ENCODE measurements at regions not wholly inside any gene's neighbourhood (a gene's known extent, or its start where the extent isn't known, plus 50 kb on each side); places are given as distances from the start of the nearest gene placed in this dataset.
"Not testable (repeated sequence)": the region's sequence is repeated elsewhere in the genome, so short reads cannot be mapped to it uniquely, and the experiment has no call there.

DNA sequence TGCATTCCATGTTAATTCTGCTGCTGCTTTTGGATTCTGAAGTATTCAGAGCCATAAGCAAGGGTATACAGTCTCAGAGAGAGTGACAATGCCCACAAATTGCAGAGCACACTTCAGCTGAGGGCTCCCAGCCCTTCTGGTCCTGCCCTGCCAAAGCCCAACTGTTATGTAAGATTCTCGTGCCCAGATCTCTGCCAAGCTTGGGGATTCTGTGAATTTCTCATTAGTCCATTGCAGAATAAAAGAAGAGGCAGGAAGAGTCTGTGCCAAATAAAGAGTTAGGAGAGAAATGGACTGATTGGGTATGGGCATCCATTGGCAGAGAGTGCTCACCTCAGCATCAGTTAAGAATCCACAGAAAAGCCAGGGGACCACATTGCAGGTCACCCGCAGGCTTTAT is 112.0 kb upstream of the PNPT1 start:
- intact Hi-C loops (cut with DNase I; ENCODE audit: low total_unique reads), result no loop called here
- no peak for DNase-seq
- Histone ChIP-seq H3K9me3 (no peaks in the 10 kb centered on the region), H3K4me3 (no peak overlapping the region), H3K27me3 (replicated peaks in 1 of 7) (no peaks in the 10 kb centered on the region), H3K27ac (no peak overlapping the region), H3K4me1 (no peaks in the 10 kb centered on the region), H3K36me3 (no peaks in the 10 kb centered on the region)
- no peak for TF ChIP-seq POLR2A (IDR thresholded peaks at IDR 0.05)
- TF ChIP-seq, protein P1, sequence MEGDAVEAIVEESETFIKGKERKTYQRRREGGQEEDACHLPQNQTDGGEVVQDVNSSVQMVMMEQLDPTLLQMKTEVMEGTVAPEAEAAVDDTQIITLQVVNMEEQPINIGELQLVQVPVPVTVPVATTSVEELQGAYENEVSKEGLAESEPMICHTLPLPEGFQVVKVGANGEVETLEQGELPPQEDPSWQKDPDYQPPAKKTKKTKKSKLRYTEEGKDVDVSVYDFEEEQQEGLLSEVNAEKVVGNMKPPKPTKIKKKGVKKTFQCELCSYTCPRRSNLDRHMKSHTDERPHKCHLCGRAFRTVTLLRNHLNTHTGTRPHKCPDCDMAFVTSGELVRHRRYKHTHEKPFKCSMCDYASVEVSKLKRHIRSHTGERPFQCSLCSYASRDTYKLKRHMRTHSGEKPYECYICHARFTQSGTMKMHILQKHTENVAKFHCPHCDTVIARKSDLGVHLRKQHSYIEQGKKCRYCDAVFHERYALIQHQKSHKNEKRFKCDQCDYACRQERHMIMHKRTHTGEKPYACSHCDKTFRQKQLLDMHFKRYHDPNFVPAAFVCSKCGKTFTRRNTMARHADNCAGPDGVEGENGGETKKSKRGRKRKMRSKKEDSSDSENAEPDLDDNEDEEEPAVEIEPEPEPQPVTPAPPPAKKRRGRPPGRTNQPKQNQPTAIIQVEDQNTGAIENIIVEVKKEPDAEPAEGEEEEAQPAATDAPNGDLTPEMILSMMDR (IDR thresholded peaks at IDR 0.05 in 8 of 11, conservative IDR thresholded peaks at IDR 0.05 in 3 of 11), result no peak
- 38 to 79% (median 69%) methylated on average over 2 of the region's 2 CpGs for WGBS, 5 donors

DNA sequence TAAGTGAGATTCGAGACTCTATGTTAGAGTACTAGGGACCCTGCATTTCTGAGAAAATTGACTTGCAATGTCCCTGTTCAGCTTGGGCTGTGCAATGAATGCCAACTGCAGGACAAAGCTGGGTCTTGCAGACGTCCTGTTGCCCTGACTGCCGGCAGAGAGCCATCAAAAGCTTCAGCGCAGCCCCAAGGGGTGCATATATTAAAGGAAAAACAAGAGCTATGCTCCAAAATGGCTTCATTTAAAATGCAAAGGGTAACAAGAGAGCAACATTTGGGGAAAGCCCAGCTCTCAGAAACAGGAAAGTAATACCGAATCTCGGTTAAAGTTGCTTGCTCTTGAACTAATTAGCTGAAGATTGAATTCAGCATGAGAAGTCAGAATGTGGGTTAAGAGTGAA is 110.9 kb upstream of the PNPT1 start:
- Histone ChIP-seq H3K27me3 (replicated peaks in 1 of 7) (no peaks in the 10 kb centered on the region), H3K27ac (no peak overlapping the region), H3K36me3 (no peaks in the 10 kb centered on the region), H3K9me3 (no peaks in the 10 kb centered on the region), H3K4me3 (no peak overlapping the region), H3K4me1 (no peaks in the 10 kb centered on the region)
- TF ChIP-seq POLR2A (IDR thresholded peaks at IDR 0.05) (no peak), POLR2AphosphoS5 (IDR thresholded peaks at IDR 0.05) (no peak)
- TF ChIP-seq, protein P1 (IDR thresholded peaks at IDR 0.05 in 8 of 11, conservative IDR thresholded peaks at IDR 0.05 in 3 of 11), result no peak
- no peak for DNase-seq
- WGBS, 5 donors, result 41 to 49% (median 48%) methylated on average over 6 of the region's 6 CpGs
- intact Hi-C loops (cut with DNase I; ENCODE audit: low total_unique reads), result no loop called here

DNA sequence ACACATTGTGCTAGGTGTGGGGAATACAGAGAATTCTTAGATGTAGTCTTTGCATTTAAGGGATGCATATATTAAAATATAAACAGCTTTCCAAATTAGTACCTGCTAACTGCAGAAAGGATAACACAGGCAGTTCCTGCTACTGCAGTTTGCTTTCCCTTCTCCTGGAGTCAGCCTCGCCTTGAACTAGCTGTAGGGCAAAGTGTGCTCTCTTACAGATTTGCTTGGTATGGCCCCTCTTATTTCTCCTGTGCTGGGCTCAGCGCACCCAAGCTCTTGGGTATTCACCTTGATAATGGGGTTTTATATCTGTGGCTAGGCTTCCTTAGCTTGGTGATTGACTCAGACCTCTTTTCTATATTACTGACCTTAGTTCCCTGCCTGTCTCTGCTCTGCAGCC is 108.4 kb upstream of the PNPT1 start:
- peaks cover 0 to 4% (median 0%) of the 10 kb centered on the region in 8 donors for H3K9me3 ChIP-seq
- TF ChIP-seq POLR2A (IDR thresholded peaks at IDR 0.05) (no peak), POLR2AphosphoS5 (IDR thresholded peaks at IDR 0.05) (no peak)
- TF ChIP-seq, protein P1 (IDR thresholded peaks at IDR 0.05 in 8 of 11, conservative IDR thresholded peaks at IDR 0.05 in 3 of 11), result no peak
- H3K27me3 ChIP-seq (replicated peaks in 1 of 7), result no peaks in the 10 kb centered on the region
- H3K36me3 ChIP-seq, result no peaks in the 10 kb centered on the region
- DNase-seq, result no peak
- H3K27ac ChIP-seq, result no peak overlapping the region
- no peaks in the 10 kb centered on the region for H3K4me1 ChIP-seq
- H3K4me3 ChIP-seq, result no peak overlapping the region
- intact Hi-C loops (cut with DNase I; ENCODE audit: low total_unique reads), result no loop called here
- 74 to 89% (median 88%) methylated on average over 2 of the region's 2 CpGs for WGBS, 5 donors

DNA sequence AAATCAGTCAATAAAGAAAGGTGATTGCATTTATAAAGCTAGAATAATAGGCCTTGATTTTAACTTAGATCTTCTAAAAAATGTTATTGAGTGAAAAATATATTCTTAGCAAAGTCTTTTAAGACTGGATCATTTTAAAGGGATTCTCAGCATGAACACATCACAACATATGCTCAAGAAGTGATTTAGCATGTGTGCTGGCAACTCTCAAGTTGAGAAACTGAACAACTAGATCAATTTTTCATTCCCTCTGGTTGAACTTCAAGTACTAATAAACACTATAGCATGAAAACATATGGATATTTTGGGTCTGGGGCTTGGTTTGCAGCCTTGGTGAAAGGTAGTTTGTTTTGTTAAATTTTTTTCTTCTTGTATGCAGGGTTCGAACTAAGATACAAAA is 107.8 kb upstream of the PNPT1 start:
- 67 to 92% (median 76%) methylated on average over 1 of the region's 1 CpG for WGBS, 5 donors
- intact Hi-C loops (cut with DNase I; ENCODE audit: low total_unique reads), result no loop called here

DNA sequence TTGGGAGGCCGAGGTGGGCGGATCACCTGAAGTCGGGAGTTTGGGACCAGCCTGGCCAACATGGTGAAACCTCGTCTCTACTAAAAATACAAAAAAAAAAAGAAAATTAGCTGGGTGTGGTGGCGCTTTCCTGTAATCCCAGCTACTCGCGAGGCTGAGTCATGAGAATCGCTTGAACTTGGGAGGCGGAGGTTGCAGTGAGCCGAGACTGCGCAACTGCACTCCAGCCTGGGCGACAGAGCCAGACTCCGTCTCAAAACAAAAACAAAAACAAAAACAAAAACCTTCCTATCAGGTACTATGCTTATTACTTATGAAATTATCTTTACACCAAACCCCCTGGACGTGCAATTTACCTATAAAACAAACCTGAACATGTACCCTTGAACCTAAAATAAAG is 106.0 kb upstream of the PNPT1 start:
- DNase-seq; H3K27ac ChIP-seq; H3K4me1 ChIP-seq; H3K27me3 ChIP-seq (replicated peaks in 1 of 7); H3K36me3 ChIP-seq; H3K9me3 ChIP-seq; H3K4me3 ChIP-seq; intact Hi-C loops (cut with DNase I; ENCODE audit: low total_unique reads): not testable (repeated sequence)
- WGBS, 5 donors, result 88 to 95% (median 92%) methylated on average over 14 of the region's 14 CpGs

More for the DNA sequence above, 107.8 kb upstream of the PNPT1 start:
- H3K9me3 ChIP-seq, result peaks cover 0 to 4% (median 0%) of the 10 kb centered on the region in 8 donors
- no peak overlapping the region for H3K4me3 ChIP-seq
- no peaks in the 10 kb centered on the region for H3K36me3 ChIP-seq
- no peak for TF ChIP-seq POLR2A (IDR thresholded peaks at IDR 0.05)
- TF ChIP-seq POLR2AphosphoS5 (IDR thresholded peaks at IDR 0.05), result no peak
- TF ChIP-seq, protein P1 (IDR thresholded peaks at IDR 0.05 in 8 of 11, conservative IDR thresholded peaks at IDR 0.05 in 3 of 11), result no peak
- H3K27me3 ChIP-seq (replicated peaks in 1 of 7), result no peaks in the 10 kb centered on the region
- H3K27ac ChIP-seq, result no peak overlapping the region
- no peaks in the 10 kb centered on the region for H3K4me1 ChIP-seq
- no peak for DNase-seq
